Bronchial epithelial cell (primary cell): ENCODE measurements at regions not wholly inside any gene's neighbourhood (a gene's known extent, or its start where the extent isn't known, plus 50 kb on each side); places are given as distances from the start of the nearest gene placed in this dataset.

Experiments used
- DNase-seq: peaks from one replicate; pipeline ENCODE4 v3.0.0-alpha.2; 2010; ENCODE audit warnings: low read depth
- FAIRE-seq: peaks from 2 replicates; lab custom pipeline; 2011; peaks lifted over from hg19 to GRCh38; lab: Jason Lieb, UNC
- H3K27me3 ChIP-seq: 2 replicates; pipeline ENCODE4 v1.5.1; 2011; ENCODE audit warnings: low read length; ENCODE audit not compliant: control insufficient read depth, insufficient read depth
- H3K36me3 ChIP-seq: 2 replicates; pipeline ENCODE4 v1.5.1; 2011; ENCODE audit warnings: low read length; ENCODE audit not compliant: control insufficient read depth, insufficient read depth
- H3K4me3 ChIP-seq: 2 replicates; pipeline ENCODE4 v1.5.1; 2011; ENCODE audit warnings: mild to moderate bottlenecking, low read depth, low read length, control low read depth
- TF ChIP-seq, protein P1 (sequence below): IDR thresholded peaks from 2 replicates; pipeline ENCODE4 v1.5.1; 2011; ENCODE audit warnings: mild to moderate bottlenecking, moderate library complexity, low read length, control low read depth, inconsistent platforms; ENCODE audit not compliant: insufficient read depth, severe bottlenecking

DNA sequence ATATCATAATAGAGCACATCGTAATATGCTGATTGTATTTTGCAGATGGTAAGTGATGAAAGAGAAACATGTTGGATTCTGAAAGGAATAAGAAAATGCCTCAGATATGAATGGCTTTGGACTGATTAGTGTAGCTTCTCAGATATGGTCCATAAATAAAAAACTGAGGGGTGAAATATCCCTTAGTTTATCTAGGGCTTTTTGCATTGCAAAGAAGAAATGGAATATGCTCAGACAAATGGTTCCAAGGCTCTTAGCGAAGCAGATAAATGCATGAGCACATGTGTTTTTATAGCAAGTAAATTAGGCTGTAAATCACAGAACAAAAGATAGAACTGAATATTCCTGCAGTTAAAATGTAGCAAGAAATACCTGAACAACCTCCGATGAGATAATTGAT lies 820.9 kb upstream of the GRM7 start:
- TF ChIP-seq, protein P1, sequence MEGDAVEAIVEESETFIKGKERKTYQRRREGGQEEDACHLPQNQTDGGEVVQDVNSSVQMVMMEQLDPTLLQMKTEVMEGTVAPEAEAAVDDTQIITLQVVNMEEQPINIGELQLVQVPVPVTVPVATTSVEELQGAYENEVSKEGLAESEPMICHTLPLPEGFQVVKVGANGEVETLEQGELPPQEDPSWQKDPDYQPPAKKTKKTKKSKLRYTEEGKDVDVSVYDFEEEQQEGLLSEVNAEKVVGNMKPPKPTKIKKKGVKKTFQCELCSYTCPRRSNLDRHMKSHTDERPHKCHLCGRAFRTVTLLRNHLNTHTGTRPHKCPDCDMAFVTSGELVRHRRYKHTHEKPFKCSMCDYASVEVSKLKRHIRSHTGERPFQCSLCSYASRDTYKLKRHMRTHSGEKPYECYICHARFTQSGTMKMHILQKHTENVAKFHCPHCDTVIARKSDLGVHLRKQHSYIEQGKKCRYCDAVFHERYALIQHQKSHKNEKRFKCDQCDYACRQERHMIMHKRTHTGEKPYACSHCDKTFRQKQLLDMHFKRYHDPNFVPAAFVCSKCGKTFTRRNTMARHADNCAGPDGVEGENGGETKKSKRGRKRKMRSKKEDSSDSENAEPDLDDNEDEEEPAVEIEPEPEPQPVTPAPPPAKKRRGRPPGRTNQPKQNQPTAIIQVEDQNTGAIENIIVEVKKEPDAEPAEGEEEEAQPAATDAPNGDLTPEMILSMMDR: no peak
- DNase-seq (no peak), FAIRE-seq (no peak)
- Histone ChIP-seq H3K36me3 (no peaks in the 10 kb centered on the region), H3K27me3 (no peaks in the 10 kb centered on the region), H3K4me3 (no peak overlapping the region)

DNA sequence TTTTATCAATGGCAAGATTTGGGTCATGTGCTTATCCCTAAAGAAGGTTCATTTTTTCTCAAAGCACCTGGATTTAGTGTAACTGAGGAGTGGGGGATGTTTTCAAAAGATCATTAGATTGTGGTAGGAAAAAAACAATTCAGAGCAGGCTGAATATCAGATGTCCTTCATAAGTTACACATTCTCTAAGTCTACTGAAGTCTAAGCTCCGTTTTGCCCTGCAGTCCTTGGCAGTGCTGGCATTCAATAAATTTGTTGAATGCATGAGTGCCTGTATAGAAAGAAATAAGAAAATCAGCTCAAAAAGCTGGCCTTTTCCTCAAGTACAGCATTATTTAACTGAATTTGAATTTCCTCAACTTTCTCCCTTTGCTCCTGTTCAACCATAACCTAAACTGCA lies 819.0 kb upstream of the GRM7 start:
- Histone ChIP-seq H3K27me3 (no peaks in the 10 kb centered on the region), H3K36me3 (no peaks in the 10 kb centered on the region), H3K4me3 (no peak overlapping the region)
- DNase-seq (no peak), FAIRE-seq (no peak)
- TF ChIP-seq, protein P1: no peak

DNA sequence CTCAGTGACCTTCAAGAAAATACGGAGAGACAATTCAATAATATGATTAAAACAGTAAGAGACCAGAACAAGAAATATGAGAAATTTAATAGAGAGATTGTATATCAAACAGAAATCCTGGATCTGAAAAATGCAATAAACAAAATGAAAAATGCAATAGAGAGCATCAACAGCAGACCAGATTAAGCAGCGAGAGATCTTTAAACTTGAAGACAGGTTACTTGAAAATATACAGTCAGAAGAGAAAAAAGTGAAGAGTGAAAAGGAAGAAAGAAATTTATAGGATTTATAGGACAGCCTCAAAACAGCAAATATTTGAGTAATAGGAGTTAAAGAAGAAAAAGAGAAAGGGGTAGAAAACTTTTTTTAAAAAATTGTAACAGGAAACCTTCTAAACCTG lies 813.9 kb upstream of the GRM7 start:
- H3K4me3 ChIP-seq: no peak overlapping the region
- FAIRE-seq: no peak
- TF ChIP-seq, protein P1: no peak
- no peaks in the 10 kb centered on the region for H3K36me3 ChIP-seq
- DNase-seq: no peak
- no peaks in the 10 kb centered on the region for H3K27me3 ChIP-seq

DNA sequence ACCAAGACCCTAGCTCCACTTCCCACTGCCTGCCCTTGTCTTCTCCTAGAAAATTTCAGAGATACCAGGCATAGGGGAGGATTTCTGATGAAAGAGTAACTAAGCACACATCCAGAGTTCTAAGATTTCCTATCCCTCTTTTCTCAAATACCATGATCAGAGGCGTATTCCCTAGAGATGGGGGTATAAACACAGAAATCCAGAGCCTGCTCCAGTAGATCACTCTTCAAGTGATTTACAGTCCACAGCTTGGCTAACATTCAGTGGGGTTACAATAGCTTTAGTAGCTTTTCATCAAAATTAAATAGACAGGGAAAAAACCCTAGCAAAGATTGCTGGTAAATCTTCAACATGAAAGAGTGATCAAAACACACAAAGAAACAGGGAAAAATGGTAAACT lies 800.7 kb upstream of the GRM7 start:
- Histone ChIP-seq H3K27me3 (no peaks in the 10 kb centered on the region), H3K4me3 (no peak overlapping the region), H3K36me3 (no peaks in the 10 kb centered on the region)
- DNase-seq (no peak), FAIRE-seq (no peak)
- TF ChIP-seq, protein P1: no peak

DNA sequence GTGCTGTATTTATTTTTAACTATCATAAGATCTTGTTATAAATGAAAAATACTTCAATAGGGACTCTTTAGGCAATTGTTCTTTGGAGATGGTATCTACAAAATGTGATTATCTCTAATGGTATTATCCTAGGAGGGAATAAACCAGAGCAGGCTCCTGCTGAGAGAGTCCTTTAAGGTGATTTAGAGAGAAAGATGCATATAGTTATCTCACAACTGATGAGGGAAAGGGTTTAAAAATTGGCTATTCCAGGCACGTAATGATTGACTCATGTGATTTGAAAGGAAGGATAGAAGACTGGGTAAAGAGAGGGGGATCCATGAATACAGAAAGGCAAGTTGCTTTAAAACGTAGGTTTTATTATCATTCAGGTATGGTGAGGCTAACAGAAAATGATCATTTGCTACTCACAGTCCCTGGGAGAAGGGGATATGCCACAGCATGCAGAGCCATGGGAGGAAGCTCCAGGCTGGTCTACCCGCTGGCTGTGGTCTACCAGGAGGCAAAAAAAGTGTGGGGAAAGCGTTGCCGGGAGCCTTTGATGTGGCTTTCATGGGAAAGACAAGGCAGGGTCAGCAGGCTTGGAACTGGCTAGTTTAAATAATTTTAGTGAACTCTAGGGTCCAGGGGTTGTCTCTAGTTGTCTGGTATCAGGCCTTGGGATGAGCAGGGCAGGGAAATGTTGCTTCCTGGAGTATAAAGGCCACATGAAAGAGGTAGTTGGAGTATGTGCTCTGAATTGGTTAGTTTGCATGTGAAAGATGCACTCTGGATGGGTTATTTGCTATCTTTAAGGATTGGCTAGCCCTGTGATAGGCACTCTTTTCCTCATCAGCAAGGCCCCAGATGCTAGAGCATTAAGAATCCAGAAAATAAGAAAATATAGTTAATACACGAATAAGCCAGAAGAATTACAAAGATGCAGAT lies 798.4 kb upstream of the GRM7 start:
- no peaks in the 10 kb centered on the region for H3K36me3 ChIP-seq
- no peaks in the 10 kb centered on the region for H3K27me3 ChIP-seq
- no peak for DNase-seq
- TF ChIP-seq, protein P1: no peak
- H3K4me3 ChIP-seq: no peak overlapping the region
- no peak for FAIRE-seq
